ENCODE measurements at regions not wholly inside any gene's neighbourhood (a gene's known extent, or its start where the extent isn't known, plus 50 kb on each side); places are given as distances from the start of the nearest gene placed in this dataset.

- no peaks in the 10 kb centered on the region for H3K36me3 ChIP-seq (ENCODE audit: control insufficient read depth in 4 of 4, insufficient read depth in 3 of 4, low read depth in 1 of 4, low read length in 3 of 4)
- DNase-seq (ENCODE audit: low spot score): no peak
- H3K4me3 ChIP-seq (ENCODE audit: low read depth in 1 of 3, low read length in 3 of 3): no peak overlapping the region
- H3K9me3 ChIP-seq (ENCODE audit: control insufficient read depth in 4 of 4, low read length in 3 of 4): no peaks in the 10 kb centered on the region
- no peak overlapping the region for H3K9ac ChIP-seq (ENCODE audit: low read depth in 1 of 2, low read length in 2 of 2)
- no peak overlapping the region for H3K27ac ChIP-seq (ENCODE audit: low read depth in 1 of 2, low read length in 2 of 2)
- peaks cover 0 to 10% (median 6%) of the 10 kb centered on the region in 4 donors for H3K4me1 ChIP-seq (ENCODE audit: control insufficient read depth in 4 of 4, insufficient read depth in 4 of 4, low read length in 3 of 4)
- no peaks in the 10 kb centered on the region for H3K27me3 ChIP-seq (ENCODE audit: control insufficient read depth in 4 of 4, insufficient read depth in 4 of 4, low read length in 3 of 4)
- TF ChIP-seq ZBTB33 (IDR thresholded peaks at IDR 0.05): no peak
- TF ChIP-seq HNF4A (conservative IDR thresholded peaks at IDR 0.05): no peak
- peak; percentile 96 for TF ChIP-seq REST (IDR thresholded peaks at IDR 0.05)
- no peak for TF ChIP-seq FOXA1 (IDR thresholded peaks at IDR 0.05)
Measured at GRCh38 chrX:140393507-140393906, 111.4 kb downstream of the SOX3 start.

- TF ChIP-seq EGR1 (IDR thresholded peaks at IDR 0.05; ENCODE audit: low read depth in 2 of 2) (no peak), HNF4A (conservative IDR thresholded peaks at IDR 0.05) (peak in 1 of 2 donors; percentile 20)
- WGBS: 19% methylated on average over 3 of the region's 3 CpGs
- H3K9ac ChIP-seq (ENCODE audit: low read depth in 1 of 2, low read length in 2 of 2): no peak overlapping the region
- peaks cover 0 to 2% (median 0%) of the 10 kb centered on the region in 4 donors for H3K27me3 ChIP-seq (ENCODE audit: control insufficient read depth in 4 of 4, insufficient read depth in 4 of 4, low read length in 3 of 4)
- no peaks in the 10 kb centered on the region for H3K36me3 ChIP-seq (ENCODE audit: control insufficient read depth in 4 of 4, insufficient read depth in 3 of 4, low read depth in 1 of 4, low read length in 3 of 4)
- no peak overlapping the region for H3K4me3 ChIP-seq (ENCODE audit: low read depth in 1 of 3, low read length in 3 of 3)
- H3K9me3 ChIP-seq (ENCODE audit: control insufficient read depth in 4 of 4, low read length in 3 of 4): no peaks in the 10 kb centered on the region
- no peak overlapping the region for H3K27ac ChIP-seq (ENCODE audit: low read depth in 1 of 2, low read length in 2 of 2)
- H3K4me1 ChIP-seq (ENCODE audit: control insufficient read depth in 4 of 4, insufficient read depth in 4 of 4, low read length in 3 of 4): peaks cover 0 to 10% (median 6%) of the 10 kb centered on the region in 4 donors
- no peak for DNase-seq (ENCODE audit: low spot score)
Measured at GRCh38 chrX:140391313-140391712, 113.6 kb downstream of the SOX3 start.

- no peak for DNase-seq (ENCODE audit: low spot score)
- Histone ChIP-seq H3K9me3 (ENCODE audit: control insufficient read depth in 4 of 4, low read length in 3 of 4) (no peaks in the 10 kb centered on the region), H3K27me3 (ENCODE audit: control insufficient read depth in 4 of 4, insufficient read depth in 4 of 4, low read length in 3 of 4) (peaks cover 0 to 2% (median 0%) of the 10 kb centered on the region in 4 donors), H3K27ac (ENCODE audit: low read depth in 1 of 2, low read length in 2 of 2) (no peak overlapping the region), H3K9ac (ENCODE audit: low read depth in 1 of 2, low read length in 2 of 2) (no peak overlapping the region), H3K4me1 (ENCODE audit: control insufficient read depth in 4 of 4, insufficient read depth in 4 of 4, low read length in 3 of 4) (peaks cover 0 to 10% (median 6%) of the 10 kb centered on the region in 4 donors), H3K36me3 (ENCODE audit: control insufficient read depth in 4 of 4, insufficient read depth in 3 of 4, low read depth in 1 of 4, low read length in 3 of 4) (no peaks in the 10 kb centered on the region), H3K4me3 (ENCODE audit: low read depth in 1 of 3, low read length in 3 of 3) (no peak overlapping the region)
- 25% methylated on average over 3 of the region's 3 CpGs for WGBS
- TF ChIP-seq REST (IDR thresholded peaks at IDR 0.05) (no peak), RXRA (IDR thresholded peaks at IDR 0.05) (peak in 1 of 2 donors; percentile 21), MAX (IDR thresholded peaks at IDR 0.05) (no peak), HNF4A (conservative IDR thresholded peaks at IDR 0.05) (peak in 1 of 2 donors; percentile 22), SP1 (IDR thresholded peaks at IDR 0.05) (no peak), FOXA1 (IDR thresholded peaks at IDR 0.05) (no peak)
Measured at GRCh38 chrX:140389331-140389730, 115.5 kb downstream of the SOX3 start.
